D721Med (cell line): ENCODE measurements at regions not wholly inside any gene's neighbourhood (a gene's known extent, or its start where the extent isn't known, plus 50 kb on each side); places are given as distances from the start of the nearest gene placed in this dataset.

ENCODE experiments used
- DNase-seq: peaks from one replicate; pipeline ENCODE4 v3.0.0; 2011; ENCODE audit warnings: low spot score; ENCODE audit not compliant: insufficient read length
- FAIRE-seq: peaks from 2 replicates; lab custom pipeline; 2011; peaks lifted over from hg19 to GRCh38; lab: Jason Lieb, UNC
- TF ChIP-seq, protein P1 (sequence below): IDR thresholded peaks from 2 replicates; pipeline ENCODE4 v1.5.1; 2012; ENCODE audit warnings: mild to moderate bottlenecking, control low read depth; ENCODE audit not compliant: insufficient read depth; ENCODE audit errors: missing control alignments

DNA sequence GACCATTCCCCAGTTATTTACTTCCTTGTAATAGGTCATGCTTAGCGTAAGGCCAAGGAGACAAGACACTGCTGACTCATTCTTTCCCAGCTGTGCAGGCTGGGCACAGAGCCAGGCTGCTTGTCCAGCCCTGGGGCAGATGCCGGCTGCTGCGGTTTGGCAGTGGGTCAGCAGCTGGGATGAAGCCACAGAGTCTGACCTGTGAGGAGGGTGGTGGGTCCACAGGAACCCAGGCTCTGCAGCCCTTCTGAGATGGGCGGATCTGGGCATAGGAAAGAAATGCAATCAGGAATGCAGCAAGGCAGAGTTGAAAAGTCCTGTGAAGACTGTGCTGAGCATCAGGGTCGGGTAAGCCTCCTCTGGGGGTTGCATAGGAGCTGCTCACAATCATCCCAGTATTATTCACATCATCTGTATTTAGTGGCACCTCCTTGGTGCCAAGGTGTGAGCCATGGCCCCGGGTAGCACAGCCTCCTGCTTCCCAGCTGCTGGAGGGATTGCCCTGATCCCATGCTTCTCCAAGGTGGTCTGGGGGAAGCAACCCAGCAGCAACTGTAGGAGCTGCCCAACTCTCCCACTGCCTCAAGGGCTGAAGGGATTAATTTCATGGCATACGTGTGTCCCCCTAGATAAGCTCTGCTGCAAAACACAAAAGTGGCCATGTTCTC, 139.0 kb downstream of the DDX1 start:
- FAIRE-seq = no peak
- no peak for DNase-seq
- TF ChIP-seq, protein P1, sequence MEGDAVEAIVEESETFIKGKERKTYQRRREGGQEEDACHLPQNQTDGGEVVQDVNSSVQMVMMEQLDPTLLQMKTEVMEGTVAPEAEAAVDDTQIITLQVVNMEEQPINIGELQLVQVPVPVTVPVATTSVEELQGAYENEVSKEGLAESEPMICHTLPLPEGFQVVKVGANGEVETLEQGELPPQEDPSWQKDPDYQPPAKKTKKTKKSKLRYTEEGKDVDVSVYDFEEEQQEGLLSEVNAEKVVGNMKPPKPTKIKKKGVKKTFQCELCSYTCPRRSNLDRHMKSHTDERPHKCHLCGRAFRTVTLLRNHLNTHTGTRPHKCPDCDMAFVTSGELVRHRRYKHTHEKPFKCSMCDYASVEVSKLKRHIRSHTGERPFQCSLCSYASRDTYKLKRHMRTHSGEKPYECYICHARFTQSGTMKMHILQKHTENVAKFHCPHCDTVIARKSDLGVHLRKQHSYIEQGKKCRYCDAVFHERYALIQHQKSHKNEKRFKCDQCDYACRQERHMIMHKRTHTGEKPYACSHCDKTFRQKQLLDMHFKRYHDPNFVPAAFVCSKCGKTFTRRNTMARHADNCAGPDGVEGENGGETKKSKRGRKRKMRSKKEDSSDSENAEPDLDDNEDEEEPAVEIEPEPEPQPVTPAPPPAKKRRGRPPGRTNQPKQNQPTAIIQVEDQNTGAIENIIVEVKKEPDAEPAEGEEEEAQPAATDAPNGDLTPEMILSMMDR = no peak

- TF ChIP-seq, protein P1 = no peak
- DNase-seq (no peak), FAIRE-seq (no peak)
Measured at GRCh38 chr2:15731213-15731888, 139.7 kb downstream of the DDX1 start.

DNA sequence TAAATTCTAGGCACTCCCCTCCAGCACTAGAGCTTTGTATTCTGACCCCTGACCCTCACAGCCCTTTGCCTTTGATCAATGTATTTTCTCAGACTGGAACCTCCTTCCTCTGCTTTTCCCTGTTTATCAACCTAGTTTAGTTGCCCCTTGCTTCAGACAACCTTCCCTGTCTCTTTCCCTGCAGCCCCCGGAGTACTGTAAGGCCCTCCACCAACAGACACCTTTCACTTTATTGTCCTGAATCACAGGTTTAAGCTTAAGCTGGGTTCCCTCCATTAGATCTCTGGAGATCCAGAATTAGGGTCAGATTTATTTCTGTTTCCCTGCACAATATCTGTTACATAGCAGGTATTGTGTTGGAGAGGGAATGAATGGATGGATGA, 140.2 kb downstream of the DDX1 start:
- FAIRE-seq (no peak), DNase-seq (no peak)
- TF ChIP-seq, protein P1 = no peak

- FAIRE-seq (no peak), DNase-seq (no peak)
- TF ChIP-seq, protein P1 = no peak
Measured at GRCh38 chr2:15732341-15733077, 140.8 kb downstream of the DDX1 start.

GRCh38 chr2:15733867-15734673, 142.4 kb downstream of the DDX1 start:
- TF ChIP-seq, protein P1 = no peak
- DNase-seq (no peak), FAIRE-seq (no peak)

DNA sequence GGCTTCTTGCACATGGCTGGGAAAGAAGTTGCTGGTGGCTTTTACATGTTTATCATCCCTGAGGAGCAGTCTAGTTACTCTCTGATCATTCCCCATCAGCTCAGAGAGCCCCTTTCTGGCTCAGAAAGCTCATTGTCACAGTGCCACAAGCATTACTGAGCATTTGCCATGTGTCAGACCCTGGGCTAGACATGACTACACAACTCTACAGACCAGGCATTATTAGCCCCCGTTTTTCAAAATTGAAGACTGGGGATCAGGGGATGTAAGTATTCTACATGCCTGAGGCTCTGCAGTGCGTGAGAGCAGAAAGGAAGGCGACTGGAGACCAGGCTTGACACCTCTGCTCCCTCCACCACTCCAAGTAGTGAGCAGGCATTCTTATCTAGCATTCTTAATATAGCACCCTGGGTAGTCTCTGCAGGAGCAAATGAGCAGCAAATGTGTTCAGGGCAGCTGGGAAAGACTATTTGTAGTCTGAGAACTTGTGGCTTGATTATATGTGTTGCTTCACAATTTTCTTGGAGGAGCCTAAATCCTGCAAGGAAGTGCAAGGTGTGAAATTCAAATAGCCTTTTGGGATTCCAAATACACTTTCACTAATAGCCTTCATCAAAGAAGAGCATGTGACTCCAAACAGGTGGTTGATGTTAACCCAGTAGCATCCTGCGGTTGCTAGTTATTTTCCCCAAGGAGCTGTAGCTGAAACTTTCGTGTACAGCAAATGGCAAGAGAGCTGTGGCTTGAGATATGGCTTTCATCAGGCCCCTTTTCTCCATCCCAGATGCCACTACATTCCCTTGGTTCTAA, 143.2 kb downstream of the DDX1 start:
- TF ChIP-seq, protein P1 = no peak
- DNase-seq (no peak), FAIRE-seq (no peak)
